ENCODE measurements at regions not wholly inside any gene's neighbourhood (a gene's known extent, or its start where the extent isn't known, plus 50 kb on each side); places are given as distances from the start of the nearest gene placed in this dataset.
"Not testable (repeated sequence)": the region's sequence is repeated elsewhere in the genome, so short reads cannot be mapped to it uniquely, and the experiment has no call there.

- Histone ChIP-seq H3K27me3 (no peaks in the 10 kb centered on the region), H3K9me3 (no peaks in the 10 kb centered on the region), H3K27ac (no peak overlapping the region), H3K4me3 (no peak overlapping the region), H3K36me3 (no peaks in the 10 kb centered on the region), H3K4me1 (no peaks in the 10 kb centered on the region)
- no peak for ATAC-seq (ENCODE audit: low FRiP score in 2 of 2)
- no peak for TF ChIP-seq EP300 (IDR thresholded peaks at IDR 0.05)
- no peak for TF ChIP-seq CTCF (IDR thresholded peaks at IDR 0.05)
- TF ChIP-seq POLR2AphosphoS5 (IDR thresholded peaks at IDR 0.05): no peak
- TF ChIP-seq POLR2A (IDR thresholded peaks at IDR 0.05): no peak
- no peak for DNase-seq
- 63 to 85% methylated on average over 4 of the region's 4 CpGs for WGBS, 2 donors
Observed at GRCh38 chr12:107857191-107857590, 82.7 kb downstream of the ASCL4 start.

GRCh38 chr12:107859367-107859766 lies 84.9 kb downstream of the ASCL4 start:
- no peaks in the 10 kb centered on the region for H3K9me3 ChIP-seq
- 57 to 59% methylated on average over 2 of the region's 2 CpGs for WGBS, 2 donors
- H3K27ac ChIP-seq: no peak overlapping the region
- peaks cover 0 to 3% (median 0%) of the 10 kb centered on the region in 4 donors for H3K4me1 ChIP-seq
- H3K4me3 ChIP-seq: no peak overlapping the region
- H3K36me3 ChIP-seq: no peaks in the 10 kb centered on the region
- no peak for DNase-seq
- no peaks in the 10 kb centered on the region for H3K27me3 ChIP-seq
- TF ChIP-seq CTCF (IDR thresholded peaks at IDR 0.05) (no peak), POLR2A (IDR thresholded peaks at IDR 0.05) (no peak), EP300 (IDR thresholded peaks at IDR 0.05) (no peak), POLR2AphosphoS5 (IDR thresholded peaks at IDR 0.05) (no peak)
- ATAC-seq (ENCODE audit: low FRiP score in 2 of 2): no peak

GRCh38 chr12:107864235-107864634 lies 89.7 kb downstream of the ASCL4 start:
- H3K9me3 ChIP-seq: peaks cover 0 to 3% (median 0%) of the 10 kb centered on the region in 4 donors
- ATAC-seq (ENCODE audit: low FRiP score in 2 of 2): peak in 1 of 2 donors; percentile 60
- TF ChIP-seq POLR2AphosphoS5 (IDR thresholded peaks at IDR 0.05) (no peak), EP300 (IDR thresholded peaks at IDR 0.05) (no peak), CTCF (IDR thresholded peaks at IDR 0.05) (no peak), POLR2A (IDR thresholded peaks at IDR 0.05) (no peak)
- H3K4me1 ChIP-seq: peaks cover 0 to 5% (median 0%) of the 10 kb centered on the region in 4 donors
- no peaks in the 10 kb centered on the region for H3K36me3 ChIP-seq
- 17 to 50% methylated on average over 27 to 29 of the region's 33 CpGs for WGBS, 2 donors
- H3K4me3 ChIP-seq: peak overlapping the region in 2 of 4 donors; percentile 5 to 25
- no peak overlapping the region for H3K27ac ChIP-seq
- no peaks in the 10 kb centered on the region for H3K27me3 ChIP-seq
- peak in 1 of 2 donors; percentile 81 for DNase-seq

GRCh38 chr12:107864727-107865126 lies 90.2 kb downstream of the ASCL4 start:
- not testable (repeated sequence) for H3K27me3 ChIP-seq; H3K9me3 ChIP-seq; DNase-seq; H3K4me3 ChIP-seq; H3K27ac ChIP-seq; ATAC-seq (ENCODE audit: low FRiP score in 2 of 2); H3K36me3 ChIP-seq; H3K4me1 ChIP-seq
- WGBS, 2 donors: 76 to 79% methylated on average over 11 to 12 of the region's 12 CpGs

GRCh38 chr12:107873223-107873622 lies 98.7 kb downstream of the ASCL4 start:
- Histone ChIP-seq H3K4me1 (no peaks in the 10 kb centered on the region), H3K27ac (no peak overlapping the region), H3K9me3 (no peaks in the 10 kb centered on the region), H3K27me3 (no peaks in the 10 kb centered on the region), H3K36me3 (no peaks in the 10 kb centered on the region), H3K4me3 (no peak overlapping the region)
- 60 to 68% methylated on average over 7 to 14 of the region's 14 CpGs for WGBS, 2 donors
- ATAC-seq (ENCODE audit: low FRiP score in 2 of 2) (peak in 1 of 2 donors; percentile 30), DNase-seq (peak in 1 of 2 donors; percentile 39)
- TF ChIP-seq EP300 (IDR thresholded peaks at IDR 0.05) (no peak), POLR2A (IDR thresholded peaks at IDR 0.05) (no peak), CTCF (IDR thresholded peaks at IDR 0.05) (no peak), POLR2AphosphoS5 (IDR thresholded peaks at IDR 0.05) (no peak)

Data from upper lobe of left lung (tissue), 6 donors.